ENCODE measurements at regions not wholly inside any gene's neighbourhood (a gene's known extent, or its start where the extent isn't known, plus 50 kb on each side); places are given as distances from the start of the nearest gene placed in this dataset.

- peak overlapping the region; percentile 28 for H3K4me2 ChIP-seq
- H3F3A ChIP-seq (ENCODE audit: insufficient read depth, low read depth): no peaks in the 10 kb centered on the region
- BruUV-seq (replicated peaks): no TSS peak
- H4K20me1 ChIP-seq (ENCODE audit: insufficient read depth): no peaks in the 10 kb centered on the region
- TF ChIP-seq CTCF (conservative IDR thresholded peaks at IDR 0.05): no peak
- TF ChIP-seq EZH2 (IDR thresholded peaks at IDR 0.05; ENCODE audit: low read depth): no peak
- ChIA-PET POLR2A (ENCODE audit: unreplicated experiment) (no interaction called here), CTCF (no interaction called here)
- no peak overlapping the region for H3K4me3 ChIP-seq
- H3K9me3 ChIP-seq (ENCODE audit: insufficient read depth, low read depth): no peaks in the 10 kb centered on the region
- H2AFZ ChIP-seq: 0 out of 2 replicates have a peak overlapping the region, but pooled peaks have one; percentile 39
- H3K4me1 ChIP-seq (replicated peaks; ENCODE audit: insufficient read depth): 0 out of 2 replicates have a peak, but pooled peaks cover 7% of the 10 kb centered on the region
- no peaks in the 10 kb centered on the region for H3K9me2 ChIP-seq (ENCODE audit: insufficient read depth)
- H3K27me3 ChIP-seq (ENCODE audit: insufficient read depth, low read depth): no peaks in the 10 kb centered on the region
- intact Hi-C loops (cut with micrococcal nuclease; ENCODE audit: unreplicated experiment): no loop called here
- H3K36me3 ChIP-seq (ENCODE audit: low read depth): no peaks in the 10 kb centered on the region
- no peak overlapping the region for H3K27ac ChIP-seq
- DNase-seq: peak in 1 of 2 experiments; percentile 39
- no peaks in the 10 kb centered on the region for H3K79me2 ChIP-seq (ENCODE audit: low read depth)
Observed at GRCh38 chr1:238658763-238659162, 727.6 kb upstream of the CHRM3 start.

GRCh38 chr1:238653693-238654321 lies 732.6 kb upstream of the CHRM3 start:
- intact Hi-C loops (cut with micrococcal nuclease; ENCODE audit: unreplicated experiment): no loop called here
- no TSS peak for BruUV-seq (replicated peaks)
- H3K9me3 ChIP-seq (ENCODE audit: insufficient read depth, low read depth): no peaks in the 10 kb centered on the region
- no peaks in the 10 kb centered on the region for H3K79me2 ChIP-seq (ENCODE audit: low read depth)
- H3K4me2 ChIP-seq: no peak overlapping the region
- H3K27ac ChIP-seq: no peak overlapping the region
- ChIA-PET POLR2A (ENCODE audit: unreplicated experiment) (no interaction called here), CTCF (no interaction called here)
- H3K27me3 ChIP-seq (ENCODE audit: insufficient read depth, low read depth): no peaks in the 10 kb centered on the region
- no peak overlapping the region for H3K4me3 ChIP-seq
- no peak overlapping the region for H2AFZ ChIP-seq
- H3K9me2 ChIP-seq (ENCODE audit: insufficient read depth): no peaks in the 10 kb centered on the region
- no peaks in the 10 kb centered on the region for H3F3A ChIP-seq (ENCODE audit: insufficient read depth, low read depth)
- DNase-seq: no peak
- H4K20me1 ChIP-seq (ENCODE audit: insufficient read depth): no peaks in the 10 kb centered on the region
- no peaks in the 10 kb centered on the region for H3K36me3 ChIP-seq (ENCODE audit: low read depth)
- 0 out of 2 replicates have a peak, but pooled peaks cover 5% of the 10 kb centered on the region for H3K4me1 ChIP-seq (replicated peaks; ENCODE audit: insufficient read depth)
- TF ChIP-seq CTCF (conservative IDR thresholded peaks at IDR 0.05) (no peak), EZH2 (IDR thresholded peaks at IDR 0.05; ENCODE audit: low read depth) (no peak)

GRCh38 chr1:238652346-238652968 lies 733.9 kb upstream of the CHRM3 start:
- ChIA-PET POLR2A (ENCODE audit: unreplicated experiment) (no interaction called here), CTCF (no interaction called here)
- intact Hi-C loops (cut with micrococcal nuclease; ENCODE audit: unreplicated experiment): no loop called here
- Histone ChIP-seq H3K9me3 (ENCODE audit: insufficient read depth, low read depth) (no peaks in the 10 kb centered on the region), H3K4me3 (no peak overlapping the region), H3K79me2 (ENCODE audit: low read depth) (no peaks in the 10 kb centered on the region), H3K4me1 (replicated peaks; ENCODE audit: insufficient read depth) (no peaks in the 10 kb centered on the region), H2AFZ (no peak overlapping the region), H3F3A (ENCODE audit: insufficient read depth, low read depth) (no peaks in the 10 kb centered on the region), H3K27me3 (ENCODE audit: insufficient read depth, low read depth) (no peaks in the 10 kb centered on the region), H3K27ac (no peak overlapping the region), H3K36me3 (ENCODE audit: low read depth) (no peaks in the 10 kb centered on the region), H3K9me2 (ENCODE audit: insufficient read depth) (no peaks in the 10 kb centered on the region), H4K20me1 (ENCODE audit: insufficient read depth) (no peaks in the 10 kb centered on the region), H3K4me2 (no peak overlapping the region)
- BruUV-seq (replicated peaks): no TSS peak
- DNase-seq: no peak
- no peak for TF ChIP-seq EZH2 (IDR thresholded peaks at IDR 0.05; ENCODE audit: low read depth)
- TF ChIP-seq CTCF (conservative IDR thresholded peaks at IDR 0.05): no peak
